Stimulated activated CD4-positive, alpha-beta T cell treated with anti-CD3 and anti-CD28 coated beads, TNF-alpha, amount 100 ng/mL, for 24 hours (primary cell): ENCODE measurements at regions not wholly inside any gene's neighbourhood (a gene's known extent, or its start where the extent isn't known, plus 50 kb on each side); places are given as distances from the start of the nearest gene placed in this dataset.
"Not testable (repeated sequence)": the region's sequence is repeated elsewhere in the genome, so short reads cannot be mapped to it uniquely, and the experiment has no call there.

ENCODE experiments used
- DNase-seq, 3 experiments: peaks; one replicate each; pipeline ENCODE4 v3.0.0-alpha.2; 2020; ENCODE audit warnings: low read depth in 3 of 3

GRCh38 chr16:80258407-80258806, 282.4 kb upstream of the DYNLRB2 start:
- DNase-seq: no peak

- no peak for DNase-seq
Measured at GRCh38 chr16:80254970-80255369, 285.8 kb upstream of the DYNLRB2 start.

GRCh38 chr16:80253741-80254140, 287.1 kb upstream of the DYNLRB2 start:
- DNase-seq: no peak

- no peak for DNase-seq
Measured at GRCh38 chr16:80250381-80250780, 290.4 kb upstream of the DYNLRB2 start.

GRCh38 chr16:80243303-80243702, 297.5 kb upstream of the DYNLRB2 start:
- not testable (repeated sequence) for DNase-seq

GRCh38 chr16:80242279-80242678, 298.5 kb upstream of the DYNLRB2 start:
- DNase-seq: not testable (repeated sequence)

- DNase-seq: no peak
Measured at GRCh38 chr16:80233097-80233835, 307.5 kb upstream of the DYNLRB2 start.

GRCh38 chr16:80231888-80232287, 308.9 kb upstream of the DYNLRB2 start:
- no peak for DNase-seq

GRCh38 chr16:80231121-80231520, 309.7 kb upstream of the DYNLRB2 start:
- DNase-seq: no peak

GRCh38 chr16:80230328-80231120, 310.3 kb upstream of the DYNLRB2 start:
- no peak for DNase-seq

GRCh38 chr16:80226499-80226898, 314.3 kb upstream of the DYNLRB2 start:
- DNase-seq: no peak

- DNase-seq: no peak
Measured at GRCh38 chr16:80210787-80211186, 330.0 kb upstream of the DYNLRB2 start.

GRCh38 chr16:80208743-80209142, 332.1 kb upstream of the DYNLRB2 start:
- DNase-seq: no peak

GRCh38 chr16:80208015-80208414, 332.8 kb upstream of the DYNLRB2 start:
- no peak for DNase-seq

- no peak for DNase-seq
Measured at GRCh38 chr16:80203821-80204220, 337.0 kb upstream of the DYNLRB2 start.

GRCh38 chr16:80202831-80203413, 337.9 kb upstream of the DYNLRB2 start:
- no peak for DNase-seq

GRCh38 chr16:80200079-80200478, 340.7 kb upstream of the DYNLRB2 start:
- no peak for DNase-seq

- DNase-seq: no peak
Measured at GRCh38 chr16:80199614-80200013, 341.2 kb upstream of the DYNLRB2 start.

GRCh38 chr16:80198311-80199299, 342.2 kb upstream of the DYNLRB2 start:
- DNase-seq: no peak

GRCh38 chr16:80197741-80198201, 343.0 kb upstream of the DYNLRB2 start:
- no peak for DNase-seq

GRCh38 chr16:80191928-80192327, 348.9 kb upstream of the DYNLRB2 start:
- DNase-seq: no peak
